IMR-90 (cell line): ENCODE measurements at regions not wholly inside any gene's neighbourhood (a gene's known extent, or its start where the extent isn't known, plus 50 kb on each side); places are given as distances from the start of the nearest gene placed in this dataset.

ENCODE experiments used
- ATAC-seq: fragments of 200-7000 bp; cut with Tn5 transposase; 2 replicates; pipeline ENCODE4 v1.9.1; 2020; ENCODE audit warnings: low read depth, mild to moderate bottlenecking, moderate library complexity
- BruUV-seq: library from RNA; stranded (reverse); fragments of 400-500 nt; replicated peaks from 2 replicates; lab custom pipeline; 2021; lab: Mats Ljungman, UMichigan
- CTCF ChIA-PET: fragments of 300-600 bp; formaldehyde crosslinking; extraction: SDS; loops from one replicate; lab custom pipeline; 2021; ENCODE audit warnings: antibody characterized with exemption; lab: Yijun Ruan, JAX
- POLR2A ChIA-PET: fragments of 300-600 bp; sonication (Branson Sonifier 250); formaldehyde crosslinking; loops from one replicate; lab custom pipeline; 2022; ENCODE audit warnings: antibody characterized with exemption; ENCODE audit not compliant: unreplicated experiment; lab: Charles Lee
- DNase-seq: peaks from one replicate; pipeline ENCODE4 v3.0.0; 2013
- H2AFZ ChIP-seq: replicated peaks from 2 replicates; pipeline ENCODE3; 2013; ENCODE audit warnings: low read length, mild to moderate bottlenecking; ENCODE audit not compliant: poor library complexity
- H2AK5ac ChIP-seq: 2 replicates; pipeline ENCODE4 v1.6.1; 2013; ENCODE audit warnings: low read depth, low read length, inconsistent platforms
- H2AK9ac ChIP-seq: replicated peaks from 2 replicates; pipeline ENCODE3; 2013; ENCODE audit warnings: mild to moderate bottlenecking, low read depth, low read length, moderate library complexity; ENCODE audit not compliant: poor library complexity
- H2BK120ac ChIP-seq: 2 replicates; pipeline ENCODE4 v1.6.1; 2013; ENCODE audit warnings: low read depth, low read length, inconsistent platforms
- H2BK15ac ChIP-seq: 3 replicates; pipeline ENCODE4 v1.6.1; 2013; ENCODE audit warnings: low read depth, low read length, inconsistent platforms
- H2BK20ac ChIP-seq: 2 replicates; pipeline ENCODE4 v1.6.1; 2013; ENCODE audit warnings: low read depth, mild to moderate bottlenecking, inconsistent platforms, low read length, moderate library complexity
- H2BK5ac ChIP-seq: 2 replicates; pipeline ENCODE4 v1.6.1; 2013; ENCODE audit warnings: mild to moderate bottlenecking, low read depth, low read length, inconsistent platforms; ENCODE audit not compliant: poor library complexity, severe bottlenecking
- H3K14ac ChIP-seq: replicated peaks from 2 replicates; pipeline ENCODE4 v1.6.1; 2013; ENCODE audit warnings: low read depth, low read length, inconsistent platforms
- H3K18ac ChIP-seq: 2 replicates; pipeline ENCODE4 v1.6.1; 2013; ENCODE audit warnings: low read depth, low read length, control low read depth
- H3K23ac ChIP-seq: 2 replicates; pipeline ENCODE4 v1.6.1; 2013; ENCODE audit warnings: low read depth, low read length, inconsistent platforms
- H3K27ac ChIP-seq: 2 replicates; pipeline ENCODE4 v1.5.1; 2013; ENCODE audit warnings: mild to moderate bottlenecking, control low read depth, low read length; ENCODE audit not compliant: insufficient read depth
- H3K27me3 ChIP-seq: 2 replicates; pipeline ENCODE4 v1.6.1; 2013; ENCODE audit warnings: low read length; ENCODE audit not compliant: control insufficient read depth, insufficient read depth
- H3K36me3 ChIP-seq: 2 replicates; pipeline ENCODE4 v1.6.1; 2013; ENCODE audit warnings: low read length, mixed read lengths; ENCODE audit not compliant: control insufficient read depth, insufficient read depth
- H3K4ac ChIP-seq: 2 replicates; pipeline ENCODE4 v1.6.1; 2013; ENCODE audit warnings: low read depth, low read length, inconsistent platforms
- H3K4me1 ChIP-seq: 2 replicates; pipeline ENCODE4 v1.6.1; 2013; ENCODE audit warnings: low read length, mixed read lengths; ENCODE audit not compliant: control insufficient read depth, insufficient read depth
- H3K4me2 ChIP-seq: 2 replicates; pipeline ENCODE4 v1.6.1; 2013; ENCODE audit warnings: low read depth, mild to moderate bottlenecking, control low read depth, low read length, moderate library complexity
- H3K4me3 ChIP-seq: 2 replicates; pipeline ENCODE4 v1.5.1; 2013; ENCODE audit warnings: low read depth, mild to moderate bottlenecking, control low read depth, low read length, moderate library complexity; ENCODE audit not compliant: insufficient read depth
- H3K56ac ChIP-seq: 2 replicates; pipeline ENCODE4 v1.6.1; 2013; ENCODE audit warnings: low read length, inconsistent platforms; ENCODE audit not compliant: insufficient read depth; ENCODE audit errors: extremely low read depth
- H3K79me1 ChIP-seq, 2 experiments: 2 replicates each; pipeline ENCODE4 v1.6.1; 2013; ENCODE audit warnings: low read length in 2 of 2, inconsistent platforms in 1 of 2, low read depth in 1 of 2
- H3K9ac ChIP-seq: 2 replicates; pipeline ENCODE4 v1.6.1; 2013; ENCODE audit warnings: low read depth, low read length, control low read depth
- H3K9me1 ChIP-seq: 2 replicates; pipeline ENCODE4 v1.6.1; 2013; ENCODE audit warnings: low read length, inconsistent platforms; ENCODE audit not compliant: insufficient read depth
- H3K9me3 ChIP-seq: 2 replicates; pipeline ENCODE4 v1.6.1; 2013; ENCODE audit warnings: low read length; ENCODE audit not compliant: control insufficient read depth, insufficient read depth
- H4K20me1 ChIP-seq: 2 replicates; pipeline ENCODE4 v1.6.1; 2013; ENCODE audit warnings: low read length, inconsistent platforms; ENCODE audit not compliant: insufficient read depth
- H4K5ac ChIP-seq: 2 replicates; pipeline ENCODE4 v1.6.1; 2013; ENCODE audit warnings: mild to moderate bottlenecking, low read depth, low read length, control low read depth
- H4K8ac ChIP-seq, 2 experiments: 2 replicates each; pipeline ENCODE4 v1.6.1; 2013; ENCODE audit warnings: low read depth in 2 of 2, low read length in 2 of 2, control low read depth in 1 of 2, inconsistent platforms in 1 of 2
- H4K91ac ChIP-seq: 2 replicates; pipeline ENCODE4 v1.6.1; 2013; ENCODE audit warnings: low read depth, low read length, inconsistent platforms; ENCODE audit not compliant: insufficient read depth
- RFX5 ChIP-seq: IDR thresholded peaks from 2 replicates; pipeline ENCODE4 v1.8.0; 2012; ENCODE audit warnings: low read depth, mild to moderate bottlenecking, low read length, moderate library complexity
- WGBS, 2 experiments: methylation state at CpG; one replicate each; pipeline versions ENCODE4 v1.1.5 to v1.1.7; 2013; ENCODE audit warnings: missing lambda C conversion rate in 2 of 2; ENCODE audit not compliant: insufficient read length in 1 of 2; ENCODE audit errors: extremely low coverage in 2 of 2; 5-methylcytosine and 5-hydroxymethylcytosine counted together
- dilution Hi-C: fragments of 300-500 bp; cut with HindIII; formaldehyde crosslinking; loops from one replicate; pipeline ENCODE4 v1.14.3; 2018; ENCODE audit warnings: low sequenced_read_pairs; ENCODE audit not compliant: unreplicated experiment
- in situ Hi-C: fragments of 300-500 bp; cut with MboI; formaldehyde crosslinking; loops from 3 replicates; pipeline ENCODE4 v1.14.3; 2019; ENCODE audit warnings: low sequenced_read_pairs, inconsistent platforms, mixed read lengths
- intact Hi-C: fragments of 100-400 bp; cut with micrococcal nuclease; formaldehyde crosslinking; loops from 2 replicates; pipeline ENCODE4 v1.10.0; 2022

DNA sequence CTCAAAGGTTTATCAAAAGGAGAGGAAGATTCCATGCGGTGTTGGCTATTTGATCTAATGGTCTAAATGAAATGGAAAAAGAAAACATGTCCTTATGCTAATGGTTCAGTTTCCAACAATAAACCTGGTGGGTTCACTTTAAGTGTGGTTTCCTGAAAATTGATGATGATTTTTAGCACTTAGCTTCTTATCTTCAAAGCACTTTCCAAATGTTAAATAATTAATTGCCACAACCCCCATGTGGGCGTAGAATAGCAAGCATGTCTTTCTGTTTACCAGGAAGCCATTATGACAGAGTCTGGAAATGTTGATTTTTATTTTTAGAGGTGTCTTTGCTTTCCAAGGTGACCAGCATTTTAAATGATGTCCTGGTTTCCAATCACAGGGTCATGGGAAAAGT is 134.8 kb upstream of the SLC4A4 start:
- Histone ChIP-seq H3K14ac (no peak overlapping the region), H3K79me1 (peaks cover 22 to 58% of the 10 kb centered on the region in 2 experiments), H2AK5ac (no peak overlapping the region), H3K4ac (no peak overlapping the region), H3K27ac (no peak overlapping the region), H3K9me3 (no peaks in the 10 kb centered on the region), H3K23ac (peak overlapping the region; percentile 16; the same call in 1 of the 2 replicates), H3K27me3 (no peaks in the 10 kb centered on the region), H3K9me1 (peaks cover 18% of the 10 kb centered on the region), H3K56ac (no peak overlapping the region), H3K4me1 (peaks cover 20% of the 10 kb centered on the region), H3K4me2 (no peak overlapping the region), H2AK9ac (no peak overlapping the region), H2AFZ (no peak overlapping the region), H3K9ac (no peak overlapping the region), H3K4me3 (no peak overlapping the region), H2BK15ac (no peak overlapping the region), H2BK120ac (no peak overlapping the region; the same call in 1 of the 2 replicates), H4K8ac (0 out of 4 replicates have a peak overlapping the region, but pooled peaks of 1 of the 2 experiments have one; percentile 19), H2BK5ac (no peak overlapping the region), H3K18ac (no peak overlapping the region; the same call in 1 of the 2 replicates), H2BK20ac (no peak overlapping the region), H4K5ac (no peak overlapping the region), H4K20me1 (peaks cover 16% of the 10 kb centered on the region), H4K91ac (no peak overlapping the region), H3K36me3 (no peaks in the 10 kb centered on the region; the same call in 1 of the 2 replicates)
- ATAC-seq (no peak), DNase-seq (no peak)
- in situ Hi-C loops (loop anchor here (25.0 kb wide), 1 partner anchor 508 kb away; no protein-coding TSS in a partner anchor), intact Hi-C loops (no loop called here), dilution Hi-C loops (no loop called here)
- WGBS, 2 experiments = no CpG with 5 or more reads among the region's 2 CpGs
- no TSS peak for BruUV-seq
- TF ChIP-seq RFX5 = no peak
- CTCF ChIA-PET = no interaction called here
- POLR2A ChIA-PET = interaction anchor here (0.5 kb wide), 1 partner anchor 16 kb away, joined by 3 read pairs; no protein-coding TSS in a partner anchor
